SK-N-SH treated with all-trans-retinoic acid at 6 μM for 48 hours (cell line): ENCODE measurements at regions not wholly inside any gene's neighbourhood (a gene's known extent, or its start where the extent isn't known, plus 50 kb on each side); places are given as distances from the start of the nearest gene placed in this dataset.

Experiments
- OSR1 ChIP-seq: fragments of 250-450 bp; sonication (Bioruptor Pico); IDR thresholded peaks from 2 replicates; pipeline ENCODE4 v1.8.0; 2022; ENCODE audit warnings: moderate library complexity, mild to moderate bottlenecking, inconsistent platforms
- POU6F1 ChIP-seq: fragments of 250-450 bp; sonication (Bioruptor Pico); IDR thresholded peaks from 2 replicates; pipeline ENCODE4 v1.8.0; 2021; ENCODE audit warnings: low read depth, mild to moderate bottlenecking, moderate library complexity, borderline replicate concordance
- RARB ChIP-seq: fragments of 250-450 bp; sonication (Bioruptor Pico); IDR thresholded peaks from 2 replicates; pipeline ENCODE4 v1.8.0; 2021; ENCODE audit warnings: mild to moderate bottlenecking, moderate library complexity
- ZFP3 ChIP-seq: fragments of 250-450 bp; sonication (Bioruptor Pico); IDR thresholded peaks from 2 replicates; pipeline ENCODE4 v1.5.0; 2020; ENCODE audit warnings: mild to moderate bottlenecking, moderate library complexity
- ZNF70 ChIP-seq: fragments of 450-650 bp; formaldehyde crosslinking; IDR thresholded peaks from 2 replicates; pipeline ENCODE4 v1.5.0; 2020; ENCODE audit warnings: mild to moderate bottlenecking, moderate library complexity
- ZNF8 ChIP-seq: fragments of 450-650 bp; formaldehyde crosslinking; IDR thresholded peaks from 2 replicates; pipeline ENCODE4 v1.5.0; 2020; ENCODE audit warnings: mild to moderate bottlenecking, moderate library complexity

- TF ChIP-seq ZNF70 (no peak), OSR1 (no peak), ZFP3 (no peak), RARB (no peak), ZNF8 (CRISPR knock-in tag) (no peak), POU6F1 (CRISPR knock-in tag) (no peak)
These were observed 729.0 kb upstream of the ANO3 start for GRCh38 chr11:25602959-25603358.
